HG03378 (cell line): ENCODE measurements at regions not wholly inside any gene's neighbourhood (a gene's known extent, or its start where the extent isn't known, plus 50 kb on each side); places are given as distances from the start of the nearest gene placed in this dataset.

ENCODE experiments used
- ATAC-seq: cut with Tn5 transposase; IDR thresholded peaks from one replicate; pipeline ENCODE4 v1.9.1; 2021; ENCODE audit warnings: mild to moderate bottlenecking, moderate library complexity; ENCODE audit not compliant: unreplicated experiment

- ATAC-seq: no peak
These were observed 102.4 kb downstream of the EFNB2 start for GRCh38 chr13:106433066-106433465.

- no peak for ATAC-seq
These were observed 102.8 kb downstream of the EFNB2 start for GRCh38 chr13:106432636-106433035.

GRCh38 chr13:106426909-106427308 is 108.6 kb downstream of the EFNB2 start:
- no peak for ATAC-seq

- ATAC-seq: no peak
These were observed 109.8 kb downstream of the EFNB2 start for GRCh38 chr13:106425661-106426060.

GRCh38 chr13:106424805-106425204 is 110.7 kb downstream of the EFNB2 start:
- ATAC-seq: no peak

GRCh38 chr13:106423530-106423929 is 111.9 kb downstream of the EFNB2 start:
- ATAC-seq: peak; percentile 60

GRCh38 chr13:106418556-106418955 is 116.9 kb downstream of the EFNB2 start:
- ATAC-seq: no peak

GRCh38 chr13:106417467-106418110 is 117.9 kb downstream of the EFNB2 start:
- ATAC-seq: no peak

GRCh38 chr13:106416645-106417044 is 118.8 kb downstream of the EFNB2 start:
- no peak for ATAC-seq

- ATAC-seq: no peak
These were observed 119.5 kb downstream of the EFNB2 start for GRCh38 chr13:106415971-106416370.

GRCh38 chr13:106415442-106415841 is 120.0 kb downstream of the EFNB2 start:
- ATAC-seq: no peak

- peak; percentile 63 for ATAC-seq
These were observed 128.1 kb downstream of the EFNB2 start for GRCh38 chr13:106407338-106407737.

- no peak for ATAC-seq
These were observed 129.7 kb downstream of the EFNB2 start for GRCh38 chr13:106405731-106406130.

- no peak for ATAC-seq
These were observed 132.2 kb downstream of the EFNB2 start for GRCh38 chr13:106403280-106403679.

- no peak for ATAC-seq
These were observed 132.6 kb downstream of the EFNB2 start for GRCh38 chr13:106402866-106403265.

GRCh38 chr13:106401081-106401480 is 134.4 kb downstream of the EFNB2 start:
- ATAC-seq: no peak

GRCh38 chr13:106400289-106400688 is 135.2 kb downstream of the EFNB2 start:
- no peak for ATAC-seq

GRCh38 chr13:106398289-106398688 is 137.2 kb downstream of the EFNB2 start:
- ATAC-seq: no peak

GRCh38 chr13:106393776-106394175 is 141.7 kb downstream of the EFNB2 start:
- no peak for ATAC-seq

GRCh38 chr13:106391681-106392080 is 143.8 kb downstream of the EFNB2 start:
- no peak for ATAC-seq

- no peak for ATAC-seq
These were observed 144.2 kb downstream of the EFNB2 start for GRCh38 chr13:106391271-106391670.

GRCh38 chr13:106390367-106390766 is 145.1 kb downstream of the EFNB2 start:
- ATAC-seq: no peak

GRCh38 chr13:106385654-106386053 is 149.8 kb downstream of the EFNB2 start:
- ATAC-seq: no peak
